ENCODE measurements at regions not wholly inside any gene's neighbourhood (a gene's known extent, or its start where the extent isn't known, plus 50 kb on each side); places are given as distances from the start of the nearest gene placed in this dataset.

DNA sequence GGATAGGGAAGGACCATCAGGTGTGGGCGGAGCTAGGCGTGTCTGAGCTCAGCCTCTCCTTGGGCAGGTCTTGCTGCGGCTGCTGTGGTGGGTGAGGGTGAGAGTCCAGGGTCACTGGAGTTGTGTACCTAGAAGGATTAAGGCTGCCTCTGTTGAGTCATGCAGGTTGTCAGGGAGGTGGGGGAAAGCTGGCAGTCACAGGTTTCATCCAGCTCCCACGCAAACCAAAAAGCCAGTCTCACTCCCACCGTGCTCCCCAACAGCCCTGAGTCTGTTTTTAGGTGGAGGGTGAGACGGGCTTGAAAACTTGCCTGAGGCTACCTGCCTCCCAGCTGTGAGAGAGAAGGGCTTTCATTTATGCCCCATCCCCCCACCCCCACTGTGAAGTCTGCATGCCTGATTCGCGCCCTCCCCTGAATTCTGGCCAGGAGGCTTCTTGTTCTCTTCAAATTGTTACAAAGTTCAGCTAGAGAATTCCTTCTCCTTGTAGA is 161.5 kb downstream of the MYLK4 start:
- Histone ChIP-seq H3K4me3 (ENCODE audit: low read depth, low read length, poor library complexity, severe bottlenecking) (no peak overlapping the region), H3K36me3 (ENCODE audit: insufficient read depth, low read length) (no peaks in the 10 kb centered on the region), H2AFZ (ENCODE audit: low read length) (no peak overlapping the region), H3K9ac (ENCODE audit: low read length) (no peak overlapping the region), H3K79me2 (ENCODE audit: insufficient read depth, low read length) (no peaks in the 10 kb centered on the region), H3K4me2 (ENCODE audit: low read length) (no peak overlapping the region), H3F3A (ENCODE audit: insufficient read depth, low read length) (no peaks in the 10 kb centered on the region), H3K9me3 (ENCODE audit: low read length) (no peaks in the 10 kb centered on the region), H3K9me2 (ENCODE audit: low read depth, low read length) (no peaks in the 10 kb centered on the region), H3K27me3 (ENCODE audit: insufficient read depth, low read length) (no peaks in the 10 kb centered on the region), H3K27ac (ENCODE audit: low read depth, low read length, poor library complexity, severe bottlenecking) (no peak overlapping the region), H4K20me1 (ENCODE audit: insufficient read depth, low read length) (no peaks in the 10 kb centered on the region), H3K4me1 (ENCODE audit: insufficient read depth, low read length, severe bottlenecking) (no peaks in the 10 kb centered on the region)
- no peak for TF ChIP-seq EZH2 (IDR thresholded peaks at IDR 0.05; ENCODE audit: borderline replicate concordance, low read length)
- TF ChIP-seq, protein P1, sequence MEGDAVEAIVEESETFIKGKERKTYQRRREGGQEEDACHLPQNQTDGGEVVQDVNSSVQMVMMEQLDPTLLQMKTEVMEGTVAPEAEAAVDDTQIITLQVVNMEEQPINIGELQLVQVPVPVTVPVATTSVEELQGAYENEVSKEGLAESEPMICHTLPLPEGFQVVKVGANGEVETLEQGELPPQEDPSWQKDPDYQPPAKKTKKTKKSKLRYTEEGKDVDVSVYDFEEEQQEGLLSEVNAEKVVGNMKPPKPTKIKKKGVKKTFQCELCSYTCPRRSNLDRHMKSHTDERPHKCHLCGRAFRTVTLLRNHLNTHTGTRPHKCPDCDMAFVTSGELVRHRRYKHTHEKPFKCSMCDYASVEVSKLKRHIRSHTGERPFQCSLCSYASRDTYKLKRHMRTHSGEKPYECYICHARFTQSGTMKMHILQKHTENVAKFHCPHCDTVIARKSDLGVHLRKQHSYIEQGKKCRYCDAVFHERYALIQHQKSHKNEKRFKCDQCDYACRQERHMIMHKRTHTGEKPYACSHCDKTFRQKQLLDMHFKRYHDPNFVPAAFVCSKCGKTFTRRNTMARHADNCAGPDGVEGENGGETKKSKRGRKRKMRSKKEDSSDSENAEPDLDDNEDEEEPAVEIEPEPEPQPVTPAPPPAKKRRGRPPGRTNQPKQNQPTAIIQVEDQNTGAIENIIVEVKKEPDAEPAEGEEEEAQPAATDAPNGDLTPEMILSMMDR (IDR thresholded peaks at IDR 0.05; ENCODE audit: low read length), result no peak

DNA sequence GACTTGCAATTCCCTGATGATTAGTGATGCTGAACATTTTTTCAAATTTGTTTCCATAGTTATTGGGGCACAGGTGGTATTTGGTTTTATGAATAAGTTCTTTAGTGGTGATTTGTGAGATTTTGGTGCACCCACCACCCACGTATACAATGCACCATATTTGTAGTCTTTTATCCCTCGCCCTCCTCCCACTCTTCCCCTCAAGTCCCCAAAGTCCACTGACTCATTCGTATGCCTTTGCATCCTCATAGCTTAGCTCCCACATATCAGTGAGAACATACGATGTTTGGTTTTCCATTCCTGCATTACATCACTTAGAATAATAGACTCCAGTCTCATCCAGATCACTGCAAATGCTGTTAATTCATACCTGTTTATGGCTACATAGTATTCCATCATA is 167.3 kb downstream of the MYLK4 start:
- H3K9ac ChIP-seq (ENCODE audit: low read length), result no peak overlapping the region
- no peaks in the 10 kb centered on the region for H3K4me1 ChIP-seq (ENCODE audit: insufficient read depth, low read length, severe bottlenecking)
- no peak overlapping the region for H3K4me2 ChIP-seq (ENCODE audit: low read length)
- H3K27me3 ChIP-seq (ENCODE audit: insufficient read depth, low read length), result no peaks in the 10 kb centered on the region
- H3F3A ChIP-seq (ENCODE audit: insufficient read depth, low read length), result no peaks in the 10 kb centered on the region
- H3K4me3 ChIP-seq (ENCODE audit: low read depth, low read length, poor library complexity, severe bottlenecking), result no peak overlapping the region
- H3K79me2 ChIP-seq (ENCODE audit: insufficient read depth, low read length), result no peaks in the 10 kb centered on the region
- TF ChIP-seq, protein P1 (IDR thresholded peaks at IDR 0.05; ENCODE audit: low read length), result no peak
- no peak for TF ChIP-seq EZH2 (IDR thresholded peaks at IDR 0.05; ENCODE audit: borderline replicate concordance, low read length)
- no peaks in the 10 kb centered on the region for H4K20me1 ChIP-seq (ENCODE audit: insufficient read depth, low read length)
- H3K9me2 ChIP-seq (ENCODE audit: low read depth, low read length), result no peaks in the 10 kb centered on the region
- H2AFZ ChIP-seq (ENCODE audit: low read length), result no peak overlapping the region
- H3K9me3 ChIP-seq (ENCODE audit: low read length), result no peaks in the 10 kb centered on the region
- H3K36me3 ChIP-seq (ENCODE audit: insufficient read depth, low read length), result no peaks in the 10 kb centered on the region
- no peak overlapping the region for H3K27ac ChIP-seq (ENCODE audit: low read depth, low read length, poor library complexity, severe bottlenecking)

DNA sequence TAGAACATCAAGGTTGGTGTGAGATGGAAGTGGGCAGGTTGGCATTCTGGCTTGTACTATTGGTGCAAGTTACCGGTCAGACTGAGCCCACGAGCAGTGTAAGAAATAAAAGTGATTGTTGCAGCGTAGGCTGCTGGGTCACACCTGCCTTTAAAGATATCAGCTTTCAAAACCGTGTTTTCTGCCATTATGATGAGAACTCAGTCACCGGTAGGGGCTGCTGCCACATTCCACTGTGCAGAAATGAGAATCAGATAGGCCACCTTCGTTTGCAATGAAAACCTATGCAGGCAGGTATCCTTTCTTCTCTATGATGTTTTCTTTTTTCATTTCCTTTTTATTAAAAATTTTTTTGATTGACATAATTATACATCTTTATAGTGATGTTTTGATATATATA is 168.5 kb downstream of the MYLK4 start:
- TF ChIP-seq, protein P1 (IDR thresholded peaks at IDR 0.05; ENCODE audit: low read length), result no peak
- TF ChIP-seq EZH2 (IDR thresholded peaks at IDR 0.05; ENCODE audit: borderline replicate concordance, low read length), result no peak
- H3K9me3 ChIP-seq (ENCODE audit: low read length), result no peaks in the 10 kb centered on the region

More for the DNA sequence above, 168.5 kb downstream of the MYLK4 start:
- Histone ChIP-seq H3K36me3 (ENCODE audit: insufficient read depth, low read length) (no peaks in the 10 kb centered on the region), H3K4me1 (ENCODE audit: insufficient read depth, low read length, severe bottlenecking) (no peaks in the 10 kb centered on the region), H3K27ac (ENCODE audit: low read depth, low read length, poor library complexity, severe bottlenecking) (no peak overlapping the region), H4K20me1 (ENCODE audit: insufficient read depth, low read length) (no peaks in the 10 kb centered on the region), H3F3A (ENCODE audit: insufficient read depth, low read length) (no peaks in the 10 kb centered on the region), H3K4me3 (ENCODE audit: low read depth, low read length, poor library complexity, severe bottlenecking) (no peak overlapping the region), H3K9me2 (ENCODE audit: low read depth, low read length) (no peaks in the 10 kb centered on the region), H3K79me2 (ENCODE audit: insufficient read depth, low read length) (no peaks in the 10 kb centered on the region), H3K27me3 (ENCODE audit: insufficient read depth, low read length) (no peaks in the 10 kb centered on the region), H3K9ac (ENCODE audit: low read length) (no peak overlapping the region), H3K4me2 (ENCODE audit: low read length) (no peak overlapping the region), H2AFZ (ENCODE audit: low read length) (no peak overlapping the region)

All from OCI-LY1 (cell line).